NCI-H1417 (cell line): ENCODE measurements at regions not wholly inside any gene's neighbourhood (a gene's known extent, or its start where the extent isn't known, plus 50 kb on each side); places are given as distances from the start of the nearest gene placed in this dataset.
A peak's percentile ranks its signal among the peaks of the same experiment; 100 is the strongest.

ENCODE experiments used
- DNase-seq, 3 experiments: peaks; one replicate each; lab custom pipeline; 2025; lab: John Stamatoyannopoulos, UW

DNA sequence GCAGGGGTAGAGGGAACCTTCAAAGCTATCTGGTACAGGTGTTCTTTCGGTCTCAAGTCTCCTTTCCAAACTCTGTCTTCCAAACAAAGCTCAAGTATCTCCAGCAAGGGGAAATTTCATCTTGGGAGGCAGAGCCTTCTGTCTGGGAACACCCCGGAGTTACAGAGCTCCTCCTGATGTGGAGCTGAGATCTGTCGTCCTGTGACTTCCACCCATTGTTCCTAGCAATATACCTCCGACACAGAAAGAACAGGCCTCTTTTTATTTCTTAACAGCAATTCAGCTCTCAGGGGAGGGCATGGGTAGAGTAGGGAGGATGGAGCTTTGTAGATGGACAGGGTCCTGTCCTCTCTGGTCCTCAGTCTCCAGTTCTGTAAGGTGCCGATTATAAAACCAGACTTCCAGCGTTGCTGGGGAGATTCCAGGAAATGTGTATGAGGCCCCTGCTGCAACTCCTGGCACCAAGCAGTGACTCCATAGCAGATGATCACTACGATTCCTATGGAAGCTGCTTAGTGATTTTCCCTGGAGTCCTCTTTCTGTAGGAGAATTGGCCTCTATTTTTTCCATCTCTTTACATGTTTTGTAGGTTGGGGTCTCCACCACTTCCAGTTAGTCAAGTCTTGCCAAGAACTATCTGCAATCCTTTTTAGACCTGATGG is 56.0 kb upstream of the ARGLU1 start:
- DNase-seq = no peak

DNA sequence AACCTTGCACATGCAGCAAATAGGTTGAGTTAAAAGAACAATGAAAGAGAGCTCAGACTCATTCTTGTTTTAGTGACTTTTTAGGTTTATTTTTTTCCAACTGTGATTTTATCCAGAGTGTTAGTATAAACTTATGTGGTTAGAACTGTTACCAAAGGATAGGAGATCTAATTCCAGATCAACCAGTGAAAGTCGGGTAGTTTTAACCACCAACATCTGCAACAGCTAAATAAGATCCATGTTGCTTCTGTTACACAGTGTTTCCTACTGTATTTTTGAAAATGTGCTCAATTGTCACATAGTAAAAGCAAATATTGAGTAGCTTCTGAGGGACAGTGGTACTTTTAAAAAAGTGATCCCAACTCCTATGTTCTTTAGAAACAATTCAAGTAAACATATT is 53.9 kb upstream of the ARGLU1 start:
- no peak for DNase-seq

DNA sequence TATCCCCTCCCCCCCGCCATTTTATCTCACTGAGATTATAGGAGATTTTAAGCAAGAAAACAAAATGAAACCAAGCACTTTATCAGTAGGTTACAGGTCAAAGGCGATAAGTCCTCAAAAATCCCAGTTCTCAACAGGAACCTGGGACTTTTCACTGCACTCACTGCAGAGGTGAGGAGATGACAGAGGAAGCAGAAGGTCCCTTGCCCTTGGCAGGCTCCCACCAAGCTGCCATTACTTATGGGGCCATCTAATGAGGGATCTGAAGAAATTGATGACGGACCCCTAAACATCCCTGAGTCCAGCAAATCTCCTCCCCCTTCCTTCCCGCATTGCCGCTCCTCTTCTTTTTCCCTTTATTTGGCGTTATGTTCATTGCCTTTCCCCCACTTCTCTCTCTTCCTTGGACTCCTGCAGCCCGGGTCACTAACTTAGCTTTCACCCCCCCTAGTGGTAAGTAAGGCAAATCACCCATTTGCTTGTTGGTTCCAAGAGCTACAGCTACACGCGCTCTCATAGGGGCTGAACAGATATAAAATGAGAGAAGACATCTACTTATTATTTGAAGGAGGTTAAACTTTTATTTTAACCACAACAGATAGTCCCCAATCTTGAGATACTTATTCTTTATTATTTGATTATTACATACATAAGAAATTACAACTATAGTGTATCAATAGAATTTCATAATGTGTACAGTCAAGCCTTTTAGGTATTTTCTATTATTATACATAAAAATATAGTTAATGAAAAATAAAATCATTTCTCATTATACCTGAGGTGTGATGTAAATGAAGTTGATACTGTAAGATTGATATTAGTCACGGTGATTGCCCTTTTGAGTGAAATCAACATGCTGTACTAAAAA is 52.0 kb upstream of the ARGLU1 start:
- DNase-seq = peak; percentile 38 to 80 (median 78)
